PFSK-1 (cell line): ENCODE measurements at regions not wholly inside any gene's neighbourhood (a gene's known extent, or its start where the extent isn't known, plus 50 kb on each side); places are given as distances from the start of the nearest gene placed in this dataset.

Experiments used
- FOXP2 ChIP-seq: optimal IDR thresholded peaks from 2 replicates; pipeline ENCODE3; 2011; ENCODE audit warnings: borderline replicate concordance, control low read depth, inconsistent platforms; ENCODE audit not compliant: insufficient read depth; ENCODE audit errors: extremely low read length, extremely low read depth
- POLR2AphosphoS5 ChIP-seq: IDR thresholded peaks from 2 replicates; pipeline ENCODE4 v1.6.1; 2012; ENCODE audit warnings: low read depth, mild to moderate bottlenecking, control low read depth, low read length, moderate library complexity
- SIN3A ChIP-seq: IDR thresholded peaks from 2 replicates; pipeline ENCODE4 v1.6.1; 2012; ENCODE audit warnings: mild to moderate bottlenecking, low read length, moderate library complexity, borderline replicate concordance; ENCODE audit not compliant: insufficient read depth
- TAF1 ChIP-seq: IDR thresholded peaks from 2 replicates; pipeline ENCODE4 v1.6.1; 2012; ENCODE audit warnings: low read length, control low read depth, borderline replicate concordance; ENCODE audit not compliant: insufficient read depth
- TF ChIP-seq, protein P1 (sequence below), 2 experiments: IDR thresholded peaks; 2 replicates each; pipeline versions ENCODE4 v1.6.1 to v1.8.0; 2011 to 2012; ENCODE audit warnings: low read depth in 2 of 2, low read length in 2 of 2, control low read depth in 1 of 2, inconsistent platforms in 1 of 2, mild to moderate bottlenecking in 1 of 2, moderate library complexity in 1 of 2; ENCODE audit not compliant: insufficient read depth in 1 of 2

DNA sequence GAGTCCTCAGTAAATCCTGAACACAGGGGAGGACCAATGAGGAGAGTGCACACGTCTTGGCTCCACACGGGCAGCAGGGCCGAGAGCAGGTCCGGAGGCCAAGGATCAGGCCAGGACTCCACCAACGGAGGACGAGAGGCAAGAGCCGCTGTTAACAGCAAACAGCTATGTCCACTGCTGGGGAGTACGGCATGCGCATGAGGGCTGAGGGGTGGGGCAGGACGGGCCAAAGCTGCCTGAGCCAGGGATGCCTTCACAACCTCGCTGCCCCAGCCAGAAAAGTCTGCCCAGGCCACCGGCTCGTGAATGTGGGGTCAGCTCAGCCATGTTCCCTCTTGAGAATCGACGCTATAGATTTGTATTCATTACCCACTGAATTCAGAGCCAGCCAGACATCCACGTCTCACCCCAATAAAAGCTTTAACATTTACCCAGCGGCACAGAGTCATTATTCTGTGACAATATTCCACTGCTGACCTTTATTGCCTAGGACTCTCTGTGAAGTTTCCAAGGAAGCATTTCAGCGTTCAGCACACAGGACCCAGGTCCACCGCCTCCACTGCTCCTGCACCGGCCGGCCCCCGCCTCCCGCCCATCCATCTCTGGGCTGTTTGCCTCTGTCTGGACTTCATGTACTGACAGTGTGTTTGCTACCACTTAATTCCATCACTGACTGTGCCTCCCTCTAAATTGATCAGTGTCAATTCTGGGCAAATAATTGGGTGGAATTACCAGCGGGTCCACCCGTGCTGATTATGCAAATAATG lies 384.9 kb downstream of the SHANK2 start:
- TF ChIP-seq POLR2AphosphoS5 (no peak), TAF1 (no peak), SIN3A (no peak), FOXP2 (no peak)
- TF ChIP-seq, protein P1, sequence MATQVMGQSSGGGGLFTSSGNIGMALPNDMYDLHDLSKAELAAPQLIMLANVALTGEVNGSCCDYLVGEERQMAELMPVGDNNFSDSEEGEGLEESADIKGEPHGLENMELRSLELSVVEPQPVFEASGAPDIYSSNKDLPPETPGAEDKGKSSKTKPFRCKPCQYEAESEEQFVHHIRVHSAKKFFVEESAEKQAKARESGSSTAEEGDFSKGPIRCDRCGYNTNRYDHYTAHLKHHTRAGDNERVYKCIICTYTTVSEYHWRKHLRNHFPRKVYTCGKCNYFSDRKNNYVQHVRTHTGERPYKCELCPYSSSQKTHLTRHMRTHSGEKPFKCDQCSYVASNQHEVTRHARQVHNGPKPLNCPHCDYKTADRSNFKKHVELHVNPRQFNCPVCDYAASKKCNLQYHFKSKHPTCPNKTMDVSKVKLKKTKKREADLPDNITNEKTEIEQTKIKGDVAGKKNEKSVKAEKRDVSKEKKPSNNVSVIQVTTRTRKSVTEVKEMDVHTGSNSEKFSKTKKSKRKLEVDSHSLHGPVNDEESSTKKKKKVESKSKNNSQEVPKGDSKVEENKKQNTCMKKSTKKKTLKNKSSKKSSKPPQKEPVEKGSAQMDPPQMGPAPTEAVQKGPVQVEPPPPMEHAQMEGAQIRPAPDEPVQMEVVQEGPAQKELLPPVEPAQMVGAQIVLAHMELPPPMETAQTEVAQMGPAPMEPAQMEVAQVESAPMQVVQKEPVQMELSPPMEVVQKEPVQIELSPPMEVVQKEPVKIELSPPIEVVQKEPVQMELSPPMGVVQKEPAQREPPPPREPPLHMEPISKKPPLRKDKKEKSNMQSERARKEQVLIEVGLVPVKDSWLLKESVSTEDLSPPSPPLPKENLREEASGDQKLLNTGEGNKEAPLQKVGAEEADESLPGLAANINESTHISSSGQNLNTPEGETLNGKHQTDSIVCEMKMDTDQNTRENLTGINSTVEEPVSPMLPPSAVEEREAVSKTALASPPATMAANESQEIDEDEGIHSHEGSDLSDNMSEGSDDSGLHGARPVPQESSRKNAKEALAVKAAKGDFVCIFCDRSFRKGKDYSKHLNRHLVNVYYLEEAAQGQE (IDR thresholded peaks at IDR 0.05; ENCODE audit: insufficient read depth in 1 of 2, low read depth in 2 of 2, low read length in 2 of 2) = no peak
